SK-N-SH (cell line): ENCODE measurements at regions not wholly inside any gene's neighbourhood (a gene's known extent, or its start where the extent isn't known, plus 50 kb on each side); places are given as distances from the start of the nearest gene placed in this dataset.

ENCODE experiments used
- CTCF ChIA-PET: fragments of 300-600, 350-600 bp; formaldehyde crosslinking; extraction: SDS; loops from one replicate; lab custom pipeline; 2021; lab: Yijun Ruan, JAX
- POLR2A ChIA-PET: fragments of 350-600 bp; sonication (Branson Sonifier 250); formaldehyde crosslinking; extraction: SDS; loops from one replicate; lab custom pipeline; 2020; ENCODE audit warnings: antibody characterized with exemption, inconsistent platforms; lab: Yijun Ruan, JAX
- DNase-seq: peaks from one replicate; pipeline ENCODE4 v3.0.0; 2012
- H2AFZ ChIP-seq: fragments of 200-600 bp; sonication (generic); 2 replicates; pipeline ENCODE4 v1.8.1; 2016; ENCODE audit warnings: antibody characterized with exemption, mild to moderate bottlenecking, low read depth
- H3F3A ChIP-seq: fragments of 200-600 bp; sonication (generic); replicated peaks from 2 replicates; pipeline ENCODE3; 2016; ENCODE audit warnings: antibody characterized with exemption, mild to moderate bottlenecking; ENCODE audit not compliant: insufficient read depth
- H3K27ac ChIP-seq, 2 experiments: fragments of 200-500 bp in 1 of 2; fragments of 200-600 bp in 1 of 2; sonication (Bioruptor generic) in 1 of 2; sonication (generic), shearing (Covaris generic) in 1 of 2; 2 replicates each; pipeline versions ENCODE4 v1.5.1 to v1.6.1; 2014 to 2016; ENCODE audit warnings: low read depth in 2 of 2, inconsistent platforms in 1 of 2, low read length in 1 of 2, mild to moderate bottlenecking in 1 of 2, mixed read lengths in 1 of 2
- H3K27me3 ChIP-seq: fragments of 200-600 bp; sonication (generic), shearing (Covaris generic); 2 replicates; pipeline ENCODE4 v1.6.1; 2016; ENCODE audit warnings: mixed run types; ENCODE audit not compliant: insufficient read depth
- H3K36me3 ChIP-seq, 2 experiments: fragments of 200-500 bp in 1 of 2; fragments of 200-600 bp in 1 of 2; sonication (Bioruptor generic) in 1 of 2; sonication (generic) in 1 of 2; replicated peaks in 1 of 2; 2 replicates each; pipeline versions ENCODE3 to v1.5.1; 2014 to 2016; ENCODE audit warnings: low read length in 1 of 2, mild to moderate bottlenecking in 1 of 2; ENCODE audit not compliant: insufficient read depth in 2 of 2, control insufficient read depth in 1 of 2
- H3K4me1 ChIP-seq, 2 experiments: fragments of 200-500 bp in 1 of 2; fragments of 200-600 bp in 1 of 2; sonication (Bioruptor generic) in 1 of 2; sonication (generic), shearing (Covaris generic) in 1 of 2; 2 replicates each; pipeline versions ENCODE4 v1.5.1 to v1.6.1; 2014 to 2016; ENCODE audit warnings: low read depth in 1 of 2, low read length in 1 of 2, mixed run types in 1 of 2; ENCODE audit not compliant: insufficient read depth in 2 of 2, control insufficient read depth in 1 of 2
- H3K4me2 ChIP-seq: fragments of 200-600 bp; sonication (generic), shearing (Covaris generic); 2 replicates; pipeline ENCODE4 v1.6.1; 2017; ENCODE audit warnings: mixed run types
- H3K4me3 ChIP-seq, 2 experiments: fragments of 200-500 bp in 1 of 2; fragments of 200-600 bp in 1 of 2; sonication (Bioruptor generic) in 1 of 2; sonication (generic), shearing (Covaris generic) in 1 of 2; 2 replicates each; pipeline versions ENCODE4 v1.5.1 to v1.8.1; 2014 to 2016; ENCODE audit warnings: low read depth in 2 of 2, inconsistent platforms in 1 of 2, low read length in 1 of 2, mild to moderate bottlenecking in 1 of 2, mixed read lengths in 1 of 2, moderate library complexity in 1 of 2
- H3K79me2 ChIP-seq: fragments of 200-600 bp; sonication (generic); 2 replicates; pipeline ENCODE4 v1.8.1; 2017; ENCODE audit warnings: mild to moderate bottlenecking; ENCODE audit not compliant: insufficient read depth
- H3K9ac ChIP-seq: fragments of 200-600 bp; sonication (generic); 2 replicates; pipeline ENCODE4 v1.6.1; 2017; ENCODE audit warnings: mixed run types
- H3K9me2 ChIP-seq: fragments of 200-600 bp; sonication (generic); 2 replicates; pipeline ENCODE4 v1.6.1; 2017; ENCODE audit warnings: mixed run types
- H3K9me3 ChIP-seq: fragments of 200-600 bp; sonication (generic); 2 replicates; pipeline ENCODE4 v1.6.1; 2017; ENCODE audit warnings: mixed run types, mild to moderate bottlenecking, moderate library complexity
- H4K20me1 ChIP-seq: fragments of 200-600 bp; sonication (generic); 2 replicates; pipeline ENCODE4 v1.6.1; 2017; ENCODE audit warnings: mild to moderate bottlenecking, mixed run types; ENCODE audit not compliant: insufficient read depth
- EP300 ChIP-seq, 2 experiments: IDR thresholded peaks; 2 replicates each; pipeline versions ENCODE4 v1.4.0 to v1.6.1; 2012; ENCODE audit warnings: borderline replicate concordance in 1 of 2, low read depth in 1 of 2, low read length in 1 of 2
- FOXM1 ChIP-seq: IDR thresholded peaks from 2 replicates; pipeline ENCODE4 v1.4.0; 2012; ENCODE audit warnings: low read depth, mild to moderate bottlenecking
- IRF3 ChIP-seq: fragments of 150-350 bp; IDR thresholded peaks from 2 replicates; pipeline ENCODE4 v1.6.1; 2016; ENCODE audit warnings: mild to moderate bottlenecking, low read depth, low read length
- JUND ChIP-seq: IDR thresholded peaks from 2 replicates; pipeline ENCODE4 v1.4.0; 2012
- NFIC ChIP-seq: IDR thresholded peaks from 2 replicates; pipeline ENCODE4 v1.4.0; 2012; ENCODE audit warnings: borderline replicate concordance
- NRF1 ChIP-seq: IDR thresholded peaks from 2 replicates; pipeline ENCODE4 v1.6.1; 2012; ENCODE audit warnings: low read depth, mild to moderate bottlenecking, low read length
- RAD21 ChIP-seq: IDR thresholded peaks from 2 replicates; pipeline ENCODE4 v1.6.1; 2012; ENCODE audit warnings: mild to moderate bottlenecking, low read length
- REST ChIP-seq: IDR thresholded peaks from 2 replicates; pipeline ENCODE4 v1.6.1; 2012; ENCODE audit warnings: mild to moderate bottlenecking, low read depth, low read length, moderate library complexity
- TCF12 ChIP-seq: IDR thresholded peaks from 2 replicates; pipeline ENCODE4 v1.4.0; 2012
- TEAD4 ChIP-seq: IDR thresholded peaks from 2 replicates; pipeline ENCODE4 v1.4.0; 2012; ENCODE audit warnings: mild to moderate bottlenecking, borderline replicate concordance; ENCODE audit not compliant: insufficient read depth
- USF1 ChIP-seq: IDR thresholded peaks from 2 replicates; pipeline ENCODE4 v1.4.0; 2012; ENCODE audit warnings: low read depth, borderline replicate concordance
- USF2 ChIP-seq: fragments of 150-350 bp; IDR thresholded peaks from 2 replicates; pipeline ENCODE4 v1.6.1; 2017; ENCODE audit warnings: antibody characterized with exemption, low read length, low read depth, borderline replicate concordance
- YY1 ChIP-seq: IDR thresholded peaks from 2 replicates; pipeline ENCODE4 v1.4.0; 2012; ENCODE audit warnings: low read depth, mild to moderate bottlenecking

- TF ChIP-seq IRF3: no peak
- TF ChIP-seq RAD21: no peak
- TF ChIP-seq NRF1: no peak
- TF ChIP-seq EP300 (IDR thresholded peaks at IDR 0.05; ENCODE audit: borderline replicate concordance in 1 of 2, low read depth in 1 of 2, low read length in 1 of 2): no peak
- TF ChIP-seq NFIC: no peak
- TF ChIP-seq JUND: no peak
- no peak for TF ChIP-seq FOXM1
- no peak for TF ChIP-seq USF2
- TF ChIP-seq USF1: no peak
Observed at GRCh38 chrX:113935518-113935917, 648.4 kb upstream of the HTR2C start (continued).

- ChIA-PET CTCF (no interaction called here), POLR2A (no interaction called here)
- H3K27me3 ChIP-seq: no peaks in the 10 kb centered on the region
- TF ChIP-seq TCF12 (no peak), YY1 (no peak), REST (no peak), TEAD4 (no peak)
- TF ChIP-seq, all 33 proteins: peak for 0
- Histone ChIP-seq H3F3A (peaks cover 5% of the 10 kb centered on the region), H3K4me3 (no peak overlapping the region), H2AFZ (no peak overlapping the region), H3K9me3 (no peaks in the 10 kb centered on the region), H3K9ac (no peak overlapping the region), H3K27ac (no peak overlapping the region), H3K9me2 (no peaks in the 10 kb centered on the region), H3K36me3 (no peaks in the 10 kb centered on the region), H3K4me1 (no peaks in the 10 kb centered on the region), H3K79me2 (no peaks in the 10 kb centered on the region), H3K4me2 (no peak overlapping the region), H4K20me1 (no peaks in the 10 kb centered on the region)
- no peak for DNase-seq
Observed at GRCh38 chrX:113933931-113934330, 650.0 kb upstream of the HTR2C start.
